Progenitor cell of endocrine pancreas (in vitro differentiated cells): ENCODE measurements at regions not wholly inside any gene's neighbourhood (a gene's known extent, or its start where the extent isn't known, plus 50 kb on each side); places are given as distances from the start of the nearest gene placed in this dataset.

Source experiments
- DNase-seq: peaks from one replicate; pipeline ENCODE4 v3.0.0; 2021; ENCODE audit warnings: low spot score; ENCODE audit not compliant: unreplicated experiment
- H3K27ac Mint-ChIP-seq: 2 replicates; pipeline ENCODE4 v1.8.0; 2021; ENCODE audit warnings: mild to moderate bottlenecking, moderate library complexity, mixed read lengths
- H3K27me3 Mint-ChIP-seq: 2 replicates; pipeline ENCODE4 v1.8.0; 2021; ENCODE audit warnings: mixed read lengths
- H3K36me3 Mint-ChIP-seq: 2 replicates; pipeline ENCODE4 v1.8.0; 2022; ENCODE audit warnings: mixed read lengths; ENCODE audit not compliant: insufficient read depth
- H3K4me1 Mint-ChIP-seq: 2 replicates; pipeline ENCODE4 v1.8.0; 2021; ENCODE audit warnings: low read depth, mixed read lengths
- H3K4me3 Mint-ChIP-seq: 2 replicates; pipeline ENCODE4 v1.8.0; 2021; ENCODE audit warnings: low read depth, mild to moderate bottlenecking, moderate library complexity, mixed read lengths
- H3K9me3 Mint-ChIP-seq: 2 replicates; pipeline ENCODE4 v1.8.0; 2021; ENCODE audit warnings: low read depth, mixed read lengths
- TF ChIP-seq, protein P1 (sequence below): fragments of 200-600 bp; sonication (generic); IDR thresholded peaks from one replicate; pipeline ENCODE4 v1.5.0; 2021; ENCODE audit warnings: antibody characterized with exemption, mild to moderate bottlenecking; ENCODE audit not compliant: unreplicated experiment

- Mint-ChIP-seq H3K27me3 (peaks cover 19% of the 10 kb centered on the region), H3K36me3 (no peaks in the 10 kb centered on the region), H3K4me1 (no peaks in the 10 kb centered on the region), H3K4me3 (no peak overlapping the region), H3K9me3 (no peaks in the 10 kb centered on the region), H3K27ac (no peak overlapping the region)
- no peak for DNase-seq
- TF ChIP-seq, protein P1, sequence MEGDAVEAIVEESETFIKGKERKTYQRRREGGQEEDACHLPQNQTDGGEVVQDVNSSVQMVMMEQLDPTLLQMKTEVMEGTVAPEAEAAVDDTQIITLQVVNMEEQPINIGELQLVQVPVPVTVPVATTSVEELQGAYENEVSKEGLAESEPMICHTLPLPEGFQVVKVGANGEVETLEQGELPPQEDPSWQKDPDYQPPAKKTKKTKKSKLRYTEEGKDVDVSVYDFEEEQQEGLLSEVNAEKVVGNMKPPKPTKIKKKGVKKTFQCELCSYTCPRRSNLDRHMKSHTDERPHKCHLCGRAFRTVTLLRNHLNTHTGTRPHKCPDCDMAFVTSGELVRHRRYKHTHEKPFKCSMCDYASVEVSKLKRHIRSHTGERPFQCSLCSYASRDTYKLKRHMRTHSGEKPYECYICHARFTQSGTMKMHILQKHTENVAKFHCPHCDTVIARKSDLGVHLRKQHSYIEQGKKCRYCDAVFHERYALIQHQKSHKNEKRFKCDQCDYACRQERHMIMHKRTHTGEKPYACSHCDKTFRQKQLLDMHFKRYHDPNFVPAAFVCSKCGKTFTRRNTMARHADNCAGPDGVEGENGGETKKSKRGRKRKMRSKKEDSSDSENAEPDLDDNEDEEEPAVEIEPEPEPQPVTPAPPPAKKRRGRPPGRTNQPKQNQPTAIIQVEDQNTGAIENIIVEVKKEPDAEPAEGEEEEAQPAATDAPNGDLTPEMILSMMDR, result no peak
Measured at GRCh38 chr9:1712861-1713450, 302.2 kb upstream of the SMARCA2 start.

DNA sequence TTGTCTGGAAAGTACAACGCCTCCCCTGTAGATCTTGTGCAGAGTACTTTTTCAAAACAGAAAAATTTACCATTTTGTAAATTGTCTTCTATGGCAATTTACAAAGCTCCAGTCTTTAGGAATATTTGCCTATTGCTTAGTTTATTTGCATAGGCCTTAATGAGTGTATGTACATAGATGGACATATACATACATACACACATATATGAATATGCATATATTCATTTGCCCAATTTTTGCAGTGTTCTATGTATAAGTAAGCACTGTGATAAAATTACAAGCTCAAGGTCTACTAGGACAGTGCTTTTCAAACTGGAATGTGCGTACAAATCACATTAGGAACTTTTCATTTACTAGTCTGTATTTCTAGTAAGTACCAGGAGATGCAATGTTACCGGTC lies 301.3 kb upstream of the SMARCA2 start:
- Mint-ChIP-seq H3K36me3 (no peaks in the 10 kb centered on the region), H3K27me3 (peaks cover 27% of the 10 kb centered on the region), H3K4me3 (no peak overlapping the region), H3K27ac (no peak overlapping the region), H3K9me3 (no peaks in the 10 kb centered on the region), H3K4me1 (no peaks in the 10 kb centered on the region)
- DNase-seq, result no peak
- TF ChIP-seq, protein P1, result no peak

DNA sequence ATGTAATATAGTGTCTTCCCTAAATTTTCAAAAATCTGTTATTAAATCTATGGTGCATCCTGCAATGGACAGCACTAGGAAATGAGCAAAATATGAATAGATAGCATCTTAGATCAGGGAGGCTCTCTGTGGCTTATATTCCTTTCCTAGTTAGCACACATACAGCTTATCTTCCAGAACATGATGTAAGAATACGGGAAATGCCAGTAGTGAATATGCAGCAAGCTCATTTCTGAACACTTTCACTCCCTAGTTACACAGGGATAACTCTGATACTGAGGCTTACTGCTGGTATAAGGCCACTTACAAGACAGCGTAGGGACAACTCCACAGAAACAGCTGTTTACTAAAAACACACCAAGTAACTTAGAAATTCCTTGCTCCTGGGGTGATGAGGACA lies 297.3 kb upstream of the SMARCA2 start:
- no peak overlapping the region for H3K4me3 Mint-ChIP-seq
- no peak overlapping the region for H3K27ac Mint-ChIP-seq
- TF ChIP-seq, protein P1, result no peak
- H3K36me3 Mint-ChIP-seq, result no peaks in the 10 kb centered on the region
- H3K4me1 Mint-ChIP-seq, result peaks cover under 1% of the 10 kb centered on the region
- no peaks in the 10 kb centered on the region for H3K9me3 Mint-ChIP-seq
- DNase-seq, result no peak
- peaks cover 25% of the 10 kb centered on the region for H3K27me3 Mint-ChIP-seq

GRCh38 chr9:1718836-1719235 lies 296.3 kb upstream of the SMARCA2 start:
- H3K36me3 Mint-ChIP-seq, result no peaks in the 10 kb centered on the region
- peaks cover 25% of the 10 kb centered on the region for H3K27me3 Mint-ChIP-seq
- TF ChIP-seq, protein P1, result no peak
- no peaks in the 10 kb centered on the region for H3K9me3 Mint-ChIP-seq
- H3K27ac Mint-ChIP-seq, result no peak overlapping the region
- no peak for DNase-seq
- H3K4me1 Mint-ChIP-seq, result peaks cover 7% of the 10 kb centered on the region
- no peak overlapping the region for H3K4me3 Mint-ChIP-seq

GRCh38 chr9:1721196-1721595 lies 294.0 kb upstream of the SMARCA2 start:
- Mint-ChIP-seq H3K36me3 (no peaks in the 10 kb centered on the region), H3K27ac (no peak overlapping the region), H3K4me1 (peaks cover 7% of the 10 kb centered on the region), H3K4me3 (no peak overlapping the region), H3K9me3 (no peaks in the 10 kb centered on the region), H3K27me3 (peaks cover 18% of the 10 kb centered on the region)
- TF ChIP-seq, protein P1, result no peak
- DNase-seq, result no peak
